K562 (cell line): ENCODE measurements at regions not wholly inside any gene's neighbourhood (a gene's known extent, or its start where the extent isn't known, plus 50 kb on each side); places are given as distances from the start of the nearest gene placed in this dataset.

Experiments
- FOXP4 ChIP-seq: sonication (generic); formaldehyde crosslinking; IDR thresholded peaks from 2 replicates; pipeline ENCODE4 v1.8.0; 2022; ENCODE audit warnings: mild to moderate bottlenecking, missing genetic modification reagents, borderline replicate concordance
- NR0B1 ChIP-seq: fragments of 450-650 bp; IDR thresholded peaks from one replicate; pipeline ENCODE4 v1.6.1; 2018; ENCODE audit warnings: mild to moderate bottlenecking, moderate library complexity; ENCODE audit not compliant: partially characterized antibody
- NR1H2 ChIP-seq: sonication (generic); formaldehyde crosslinking; IDR thresholded peaks from 2 replicates; pipeline ENCODE4 v1.4.0; 2020; ENCODE audit warnings: mild to moderate bottlenecking, missing genetic modification reagents
- SRSF1 ChIP-seq: fragments of 200-400 bp; formaldehyde crosslinking; IDR thresholded peaks from 2 replicates; pipeline ENCODE4 v1.6.1; 2017; ENCODE audit warnings: mild to moderate bottlenecking, low read depth, low read length, moderate library complexity
- ZFP1 ChIP-seq: fragments of 450-650 bp; formaldehyde crosslinking; IDR thresholded peaks from 2 replicates; pipeline ENCODE4 v1.4.0; 2020; ENCODE audit warnings: mild to moderate bottlenecking, mixed read lengths
- ZNF561 ChIP-seq: fragments of 450-650 bp; formaldehyde crosslinking; conservative IDR thresholded peaks from 2 replicates; pipeline ENCODE4 v1.4.0; 2020; ENCODE audit warnings: mild to moderate bottlenecking, moderate library complexity
- ZNF584 ChIP-seq: fragments of 200-800 bp; sonication (Bioruptor generic); IDR thresholded peaks from 2 replicates; pipeline ENCODE4 v1.6.1; 2016; ENCODE audit warnings: low read depth, mild to moderate bottlenecking, missing genetic modification characterization, missing compliant biosample characterization
- ZNF592 ChIP-seq: fragments of 450-650 bp; IDR thresholded peaks from 2 replicates; pipeline ENCODE4 v1.6.1; 2017; ENCODE audit warnings: antibody characterized with exemption, mild to moderate bottlenecking

- TF ChIP-seq ZNF592 (no peak), NR1H2 (no peak), ZNF584 (CRISPR knock-in tag) (no peak), FOXP4 (CRISPR knock-in tag) (no peak), ZFP1 (CRISPR knock-in tag) (no peak), ZNF561 (CRISPR knock-in tag) (no peak), NR0B1 (no peak), SRSF1 (no peak)
Observed at GRCh38 chr10:125485665-125486064, 197.3 kb downstream of the TEX36 start (continued).
